Endothelial cell of umbilical vein (primary cell): ENCODE measurements at regions not wholly inside any gene's neighbourhood (a gene's known extent, or its start where the extent isn't known, plus 50 kb on each side); places are given as distances from the start of the nearest gene placed in this dataset.

Experiments
- EZH2 ChIP-seq: IDR thresholded peaks from 2 replicates; pipeline ENCODE4 v1.6.1; 2012; ENCODE audit warnings: borderline replicate concordance, low read depth, mild to moderate bottlenecking, moderate library complexity, low read length, inconsistent platforms; ENCODE audit not compliant: severe bottlenecking
- TF ChIP-seq, protein P1 (sequence below), 2 donors: IDR thresholded peaks; 1 replicate in 1 of 2; 2 replicates in 1 of 2; pipeline ENCODE4 v1.5.1; 2011; ENCODE audit warnings: low read length in 2 of 2, mild to moderate bottlenecking in 2 of 2, moderate library complexity in 2 of 2, control low read depth in 1 of 2, inconsistent platforms in 1 of 2, low read depth in 1 of 2; ENCODE audit not compliant: insufficient read depth in 1 of 2; ENCODE audit errors: extremely low read depth in 1 of 2

DNA sequence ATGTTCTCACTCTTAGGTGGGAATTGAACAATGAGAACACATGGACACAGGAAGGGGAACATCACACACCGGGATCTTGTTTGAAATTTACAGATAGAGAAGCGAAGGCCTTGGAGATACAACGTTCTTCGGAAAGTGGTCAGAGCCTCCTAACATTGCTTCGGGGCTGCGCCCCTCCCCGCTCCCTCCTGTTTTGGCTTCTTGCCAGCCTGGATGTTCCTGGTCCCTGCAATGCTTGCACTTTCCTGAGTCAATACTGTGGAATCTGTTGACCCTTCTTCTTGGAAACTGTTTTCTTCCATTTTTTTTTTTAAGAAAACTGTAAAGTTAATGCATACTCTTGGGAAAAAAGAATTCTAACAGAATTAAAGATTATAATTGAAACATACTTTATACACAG, 360.8 kb downstream of the SOCS6 start:
- TF ChIP-seq EZH2 = no peak
- TF ChIP-seq, protein P1, sequence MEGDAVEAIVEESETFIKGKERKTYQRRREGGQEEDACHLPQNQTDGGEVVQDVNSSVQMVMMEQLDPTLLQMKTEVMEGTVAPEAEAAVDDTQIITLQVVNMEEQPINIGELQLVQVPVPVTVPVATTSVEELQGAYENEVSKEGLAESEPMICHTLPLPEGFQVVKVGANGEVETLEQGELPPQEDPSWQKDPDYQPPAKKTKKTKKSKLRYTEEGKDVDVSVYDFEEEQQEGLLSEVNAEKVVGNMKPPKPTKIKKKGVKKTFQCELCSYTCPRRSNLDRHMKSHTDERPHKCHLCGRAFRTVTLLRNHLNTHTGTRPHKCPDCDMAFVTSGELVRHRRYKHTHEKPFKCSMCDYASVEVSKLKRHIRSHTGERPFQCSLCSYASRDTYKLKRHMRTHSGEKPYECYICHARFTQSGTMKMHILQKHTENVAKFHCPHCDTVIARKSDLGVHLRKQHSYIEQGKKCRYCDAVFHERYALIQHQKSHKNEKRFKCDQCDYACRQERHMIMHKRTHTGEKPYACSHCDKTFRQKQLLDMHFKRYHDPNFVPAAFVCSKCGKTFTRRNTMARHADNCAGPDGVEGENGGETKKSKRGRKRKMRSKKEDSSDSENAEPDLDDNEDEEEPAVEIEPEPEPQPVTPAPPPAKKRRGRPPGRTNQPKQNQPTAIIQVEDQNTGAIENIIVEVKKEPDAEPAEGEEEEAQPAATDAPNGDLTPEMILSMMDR (IDR thresholded peaks at IDR 0.05; ENCODE audit: extremely low read depth in 1 of 2, insufficient read depth in 1 of 2, low read depth in 1 of 2, low read length in 2 of 2) = no peak
